ENCODE measurements at regions not wholly inside any gene's neighbourhood (a gene's known extent, or its start where the extent isn't known, plus 50 kb on each side); places are given as distances from the start of the nearest gene placed in this dataset.
A peak's percentile ranks its signal among the peaks of the same experiment; 100 is the strongest.

DNA sequence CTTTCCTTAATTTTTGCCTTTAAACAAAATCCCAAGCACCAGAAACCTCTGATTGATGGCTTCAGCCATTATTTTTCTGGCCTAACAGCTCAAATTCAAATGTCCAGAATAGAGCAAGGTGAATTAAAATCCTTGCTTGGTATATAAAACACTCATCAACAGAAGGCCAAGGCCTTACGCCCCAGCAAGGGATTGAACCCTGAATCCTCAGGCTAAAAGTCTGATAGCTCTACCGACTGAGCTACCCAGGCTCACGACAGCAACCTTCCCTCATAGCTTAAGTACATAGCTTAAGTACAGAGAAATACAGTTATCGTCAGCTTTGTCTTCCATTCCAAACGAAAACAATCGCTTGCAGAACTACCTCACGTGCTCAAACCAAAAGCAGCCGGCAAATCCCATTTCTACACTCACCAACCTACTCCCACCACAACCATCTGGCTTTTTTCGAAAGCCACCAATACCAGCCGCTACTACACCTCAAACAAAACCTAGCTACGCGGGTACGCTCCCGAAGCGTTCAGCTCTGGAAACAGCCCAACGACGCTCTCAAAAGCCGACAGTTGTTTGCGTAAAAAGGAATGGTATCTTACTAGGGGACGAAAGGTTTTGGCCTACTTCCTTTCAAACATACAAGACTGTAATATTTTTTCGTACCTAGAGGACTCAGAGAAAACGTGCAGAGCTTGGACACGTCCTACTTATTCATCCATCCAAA, 167.5 kb downstream of the GPX5 start:
- CTCF ChIA-PET = interaction anchor here (1.5 kb wide), 1 partner anchor 8 kb away, joined by 5 read pairs; no protein-coding TSS in a partner anchor
- Mint-ChIP-seq H3K9me3 (ENCODE audit: insufficient read depth) (no peaks in the 10 kb centered on the region), H3K27me3 (peaks cover 71% of the 10 kb centered on the region), H3K27ac (no peak overlapping the region), H3K4me1 (peaks cover 2% of the 10 kb centered on the region), H3K4me3 (no peak overlapping the region)
- Histone ChIP-seq H2AFZ (ENCODE audit: insufficient read depth, low read depth, low read length, poor library complexity, severe bottlenecking) (no peak overlapping the region), H3K9ac (ENCODE audit: low read length) (no peak overlapping the region), H4K20me1 (ENCODE audit: control insufficient read depth, insufficient read depth, low read length, poor library complexity, severe bottlenecking) (no peaks in the 10 kb centered on the region), H3K79me2 (ENCODE audit: control insufficient read depth, insufficient read depth, low read length) (no peaks in the 10 kb centered on the region), H3K9me3 (ENCODE audit: control extremely low read depth in 1 of 3, control insufficient read depth in 2 of 3, insufficient read depth in 1 of 3, low read length in 2 of 3) (peaks cover 0 to 23% (median 0%) of the 10 kb centered on the region in 3 donors), H3K27me3 (replicated peaks in 1 of 4; ENCODE audit: control extremely low read depth in 1 of 4, control insufficient read depth in 3 of 4, insufficient read depth in 4 of 4, low read length in 3 of 4) (peaks cover 0 to 60% (median 42%) of the 10 kb centered on the region in 4 experiments), H3K27ac (ENCODE audit: low read length in 2 of 2) (no peak overlapping the region), H3K4me3 (ENCODE audit: control extremely low read depth in 1 of 5, extremely low read depth in 1 of 5, insufficient read depth in 1 of 5, low read depth in 2 of 5, low read length in 4 of 5) (no peak overlapping the region), H3K4me2 (replicated peaks; ENCODE audit: low read depth, low read length, poor library complexity, severe bottlenecking) (no peak overlapping the region), H3K36me3 (replicated peaks in 1 of 2; ENCODE audit: control extremely low read depth in 1 of 2, control insufficient read depth in 1 of 2, extremely low read depth in 1 of 2, insufficient read depth in 2 of 2, low read length in 1 of 2) (no peaks in the 10 kb centered on the region), H3K4me1 (ENCODE audit: control insufficient read depth in 2 of 2, insufficient read depth in 2 of 2, low read length in 2 of 2) (peaks cover 0 to 7% of the 10 kb centered on the region in 2 donors)
- 33% methylated on average over 20 of the region's 23 CpGs for WGBS (ENCODE audit: insufficient coverage)
- POLR2A ChIA-PET = no interaction called here
- intact Hi-C loops (cut with micrococcal nuclease) = no loop called here
- TF ChIP-seq, protein P1, sequence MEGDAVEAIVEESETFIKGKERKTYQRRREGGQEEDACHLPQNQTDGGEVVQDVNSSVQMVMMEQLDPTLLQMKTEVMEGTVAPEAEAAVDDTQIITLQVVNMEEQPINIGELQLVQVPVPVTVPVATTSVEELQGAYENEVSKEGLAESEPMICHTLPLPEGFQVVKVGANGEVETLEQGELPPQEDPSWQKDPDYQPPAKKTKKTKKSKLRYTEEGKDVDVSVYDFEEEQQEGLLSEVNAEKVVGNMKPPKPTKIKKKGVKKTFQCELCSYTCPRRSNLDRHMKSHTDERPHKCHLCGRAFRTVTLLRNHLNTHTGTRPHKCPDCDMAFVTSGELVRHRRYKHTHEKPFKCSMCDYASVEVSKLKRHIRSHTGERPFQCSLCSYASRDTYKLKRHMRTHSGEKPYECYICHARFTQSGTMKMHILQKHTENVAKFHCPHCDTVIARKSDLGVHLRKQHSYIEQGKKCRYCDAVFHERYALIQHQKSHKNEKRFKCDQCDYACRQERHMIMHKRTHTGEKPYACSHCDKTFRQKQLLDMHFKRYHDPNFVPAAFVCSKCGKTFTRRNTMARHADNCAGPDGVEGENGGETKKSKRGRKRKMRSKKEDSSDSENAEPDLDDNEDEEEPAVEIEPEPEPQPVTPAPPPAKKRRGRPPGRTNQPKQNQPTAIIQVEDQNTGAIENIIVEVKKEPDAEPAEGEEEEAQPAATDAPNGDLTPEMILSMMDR (IDR thresholded peaks at IDR 0.05) = no peak
- no peak for TF ChIP-seq EZH2 (IDR thresholded peaks at IDR 0.05; ENCODE audit: borderline replicate concordance, insufficient read depth, low read depth, low read length, poor library complexity, severe bottlenecking)
- DNase-seq = peak; percentile 5
- no peak for ATAC-seq (ENCODE audit: low read depth)

DNA sequence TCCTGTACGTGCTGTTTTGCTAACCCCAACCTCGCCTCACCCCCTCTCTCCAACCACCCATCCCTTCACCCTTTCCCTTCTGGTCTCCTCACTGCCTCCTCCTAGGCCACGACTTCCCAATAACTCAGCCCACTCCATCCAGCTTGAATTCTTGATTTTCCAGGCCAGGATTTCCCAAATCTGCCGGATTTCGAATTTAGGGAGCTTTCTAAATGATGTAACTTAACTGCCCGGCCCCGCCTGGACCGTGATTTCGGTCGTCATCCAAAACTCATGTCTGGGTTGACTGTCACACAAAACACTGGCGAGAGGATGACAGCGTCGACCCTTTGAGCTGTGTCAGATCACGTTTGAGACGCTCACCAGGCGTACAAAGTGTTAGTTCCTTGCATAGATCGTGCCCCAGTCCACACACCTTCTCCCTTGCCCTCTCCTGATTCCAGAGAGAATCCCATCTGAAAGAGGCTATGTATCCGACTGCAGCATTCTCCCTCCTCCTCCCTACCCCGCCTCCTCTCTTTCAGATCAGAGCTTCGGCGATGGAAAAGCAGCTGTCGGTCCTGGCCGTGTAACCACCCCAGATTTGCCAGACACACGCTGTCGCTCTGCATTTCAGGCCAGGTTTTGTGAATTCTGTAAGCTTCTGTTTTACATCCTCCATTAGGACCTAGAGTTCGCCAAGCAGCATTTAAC, 168.2 kb downstream of the GPX5 start:
- Histone ChIP-seq H3K4me3 (ENCODE audit: control extremely low read depth in 1 of 5, extremely low read depth in 1 of 5, insufficient read depth in 1 of 5, low read depth in 2 of 5, low read length in 4 of 5) (no peak overlapping the region), H2AFZ (ENCODE audit: insufficient read depth, low read depth, low read length, poor library complexity, severe bottlenecking) (no peak overlapping the region), H3K9ac (ENCODE audit: low read length) (no peak overlapping the region), H3K79me2 (ENCODE audit: control insufficient read depth, insufficient read depth, low read length) (no peaks in the 10 kb centered on the region), H4K20me1 (ENCODE audit: control insufficient read depth, insufficient read depth, low read length, poor library complexity, severe bottlenecking) (no peaks in the 10 kb centered on the region), H3K4me2 (replicated peaks; ENCODE audit: low read depth, low read length, poor library complexity, severe bottlenecking) (no peak overlapping the region), H3K27me3 (replicated peaks in 1 of 4; ENCODE audit: control extremely low read depth in 1 of 4, control insufficient read depth in 3 of 4, insufficient read depth in 4 of 4, low read length in 3 of 4) (peaks cover 0 to 56% (median 42%) of the 10 kb centered on the region in 4 experiments), H3K4me1 (ENCODE audit: control insufficient read depth in 2 of 2, insufficient read depth in 2 of 2, low read length in 2 of 2) (peaks cover 0 to 7% of the 10 kb centered on the region in 2 donors), H3K9me3 (ENCODE audit: control extremely low read depth in 1 of 3, control insufficient read depth in 2 of 3, insufficient read depth in 1 of 3, low read length in 2 of 3) (peaks cover 0 to 23% (median 0%) of the 10 kb centered on the region in 3 donors), H3K36me3 (replicated peaks in 1 of 2; ENCODE audit: control extremely low read depth in 1 of 2, control insufficient read depth in 1 of 2, extremely low read depth in 1 of 2, insufficient read depth in 2 of 2, low read length in 1 of 2) (no peaks in the 10 kb centered on the region), H3K27ac (ENCODE audit: low read length in 2 of 2) (no peak overlapping the region)
- CTCF ChIA-PET = interaction anchor here (0.7 to 1.5 kb wide), 3 partner anchors 9 to 1518 kb away, joined by 3 to 5 read pairs (median 4); no protein-coding TSS in a partner anchor
- Mint-ChIP-seq H3K4me3 (no peak overlapping the region), H3K9me3 (ENCODE audit: insufficient read depth) (no peaks in the 10 kb centered on the region), H3K27ac (no peak overlapping the region), H3K27me3 (peaks cover 75% of the 10 kb centered on the region), H3K4me1 (peaks cover 2% of the 10 kb centered on the region)
- TF ChIP-seq EZH2 (IDR thresholded peaks at IDR 0.05; ENCODE audit: borderline replicate concordance, insufficient read depth, low read depth, low read length, poor library complexity, severe bottlenecking) = no peak
- TF ChIP-seq, protein P1 (IDR thresholded peaks at IDR 0.05) = no peak
- 15% methylated on average over 25 of the region's 26 CpGs for WGBS (ENCODE audit: insufficient coverage)
- ATAC-seq (ENCODE audit: low read depth) = no peak
- DNase-seq = peak; percentile 14
- POLR2A ChIA-PET = no interaction called here
- intact Hi-C loops (cut with micrococcal nuclease) = no loop called here

Data from B cell (primary cell).